ENCODE measurements at regions not wholly inside any gene's neighbourhood (a gene's known extent, or its start where the extent isn't known, plus 50 kb on each side); places are given as distances from the start of the nearest gene placed in this dataset.

GRCh38 chr12:58819345-58819744 is 101.0 kb downstream of the LRIG3 start:
- no peaks in the 10 kb centered on the region for H3K36me3 ChIP-seq (replicated peaks in 1 of 2; ENCODE audit: control insufficient read depth in 1 of 2, insufficient read depth in 2 of 2, low read length in 2 of 2)
- TF ChIP-seq, protein P1, sequence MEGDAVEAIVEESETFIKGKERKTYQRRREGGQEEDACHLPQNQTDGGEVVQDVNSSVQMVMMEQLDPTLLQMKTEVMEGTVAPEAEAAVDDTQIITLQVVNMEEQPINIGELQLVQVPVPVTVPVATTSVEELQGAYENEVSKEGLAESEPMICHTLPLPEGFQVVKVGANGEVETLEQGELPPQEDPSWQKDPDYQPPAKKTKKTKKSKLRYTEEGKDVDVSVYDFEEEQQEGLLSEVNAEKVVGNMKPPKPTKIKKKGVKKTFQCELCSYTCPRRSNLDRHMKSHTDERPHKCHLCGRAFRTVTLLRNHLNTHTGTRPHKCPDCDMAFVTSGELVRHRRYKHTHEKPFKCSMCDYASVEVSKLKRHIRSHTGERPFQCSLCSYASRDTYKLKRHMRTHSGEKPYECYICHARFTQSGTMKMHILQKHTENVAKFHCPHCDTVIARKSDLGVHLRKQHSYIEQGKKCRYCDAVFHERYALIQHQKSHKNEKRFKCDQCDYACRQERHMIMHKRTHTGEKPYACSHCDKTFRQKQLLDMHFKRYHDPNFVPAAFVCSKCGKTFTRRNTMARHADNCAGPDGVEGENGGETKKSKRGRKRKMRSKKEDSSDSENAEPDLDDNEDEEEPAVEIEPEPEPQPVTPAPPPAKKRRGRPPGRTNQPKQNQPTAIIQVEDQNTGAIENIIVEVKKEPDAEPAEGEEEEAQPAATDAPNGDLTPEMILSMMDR (IDR thresholded peaks at IDR 0.05), result no peak
- Mint-ChIP-seq H3K27me3 (ENCODE audit: low read depth in 3 of 3) (no peaks in the 10 kb centered on the region), H3K36me3 (no peaks in the 10 kb centered on the region), H3K4me1 (no peaks in the 10 kb centered on the region), H3K27ac (no peak overlapping the region), H3K4me3 (no peak overlapping the region), H3K9me3 (peaks cover 0 to 10% (median 5%) of the 10 kb centered on the region in 7 donors)
- no peak overlapping the region for H3K4me3 ChIP-seq (replicated peaks in 1 of 3; ENCODE audit: low read depth in 2 of 3, low read length in 3 of 3)
- H2AFZ ChIP-seq (ENCODE audit: insufficient read depth, low read depth, low read length, poor library complexity, severe bottlenecking), result no peak overlapping the region
- no peaks in the 10 kb centered on the region for H3K4me1 ChIP-seq (ENCODE audit: control insufficient read depth in 1 of 2, insufficient read depth in 2 of 2, low read length in 2 of 2)
- H3K27ac ChIP-seq (ENCODE audit: low read depth in 1 of 2, low read length in 2 of 2), result no peak overlapping the region
- 89% methylated on average over 8 of the region's 9 CpGs for WGBS (ENCODE audit: insufficient coverage)
- H3K79me2 ChIP-seq (ENCODE audit: insufficient read depth, low read length), result no peaks in the 10 kb centered on the region
- H3K9ac ChIP-seq (ENCODE audit: insufficient read depth, low read length, poor library complexity, severe bottlenecking), result no peak overlapping the region
- intact Hi-C loops (cut with micrococcal nuclease), result no loop called here
- no peaks in the 10 kb centered on the region for H3K27me3 ChIP-seq (ENCODE audit: control insufficient read depth in 2 of 2, insufficient read depth in 2 of 2, low read length in 2 of 2)
- H3K9me3 ChIP-seq (replicated peaks in 1 of 2; ENCODE audit: control insufficient read depth in 1 of 2, insufficient read depth in 1 of 2, low read length in 2 of 2), result peaks cover 0 to 8% of the 10 kb centered on the region in 2 donors
- H3K4me2 ChIP-seq (replicated peaks; ENCODE audit: extremely low read depth, low read length, poor library complexity, severe bottlenecking), result no peak overlapping the region
- H4K20me1 ChIP-seq (ENCODE audit: insufficient read depth, low read length), result no peaks in the 10 kb centered on the region
- no peak for DNase-seq

- no peak for DNase-seq
- no peak overlapping the region for H3K4me3 Mint-ChIP-seq
- WGBS (ENCODE audit: insufficient coverage), result no CpG with 5 or more reads among the region's 1 CpG
Measured at GRCh38 chr12:58819985-58820384, 100.3 kb downstream of the LRIG3 start.

More at GRCh38 chr12:58819985-58820384, 100.3 kb downstream of the LRIG3 start:
- Mint-ChIP-seq H3K9me3 (peaks cover 0 to 11% (median 5%) of the 10 kb centered on the region in 7 donors), H3K27ac (no peak overlapping the region), H3K27me3 (ENCODE audit: low read depth in 3 of 3) (no peaks in the 10 kb centered on the region), H3K4me1 (no peaks in the 10 kb centered on the region), H3K36me3 (no peaks in the 10 kb centered on the region)
- Histone ChIP-seq H3K79me2 (ENCODE audit: insufficient read depth, low read length) (no peaks in the 10 kb centered on the region), H3K4me3 (replicated peaks in 1 of 3; ENCODE audit: low read depth in 2 of 3, low read length in 3 of 3) (no peak overlapping the region), H3K4me2 (replicated peaks; ENCODE audit: extremely low read depth, low read length, poor library complexity, severe bottlenecking) (no peak overlapping the region), H3K9ac (ENCODE audit: insufficient read depth, low read length, poor library complexity, severe bottlenecking) (no peak overlapping the region), H3K27me3 (ENCODE audit: control insufficient read depth in 2 of 2, insufficient read depth in 2 of 2, low read length in 2 of 2) (no peaks in the 10 kb centered on the region), H4K20me1 (ENCODE audit: insufficient read depth, low read length) (no peaks in the 10 kb centered on the region), H3K27ac (ENCODE audit: low read depth in 1 of 2, low read length in 2 of 2) (no peak overlapping the region), H3K4me1 (ENCODE audit: control insufficient read depth in 1 of 2, insufficient read depth in 2 of 2, low read length in 2 of 2) (no peaks in the 10 kb centered on the region), H3K36me3 (replicated peaks in 1 of 2; ENCODE audit: control insufficient read depth in 1 of 2, insufficient read depth in 2 of 2, low read length in 2 of 2) (no peaks in the 10 kb centered on the region), H2AFZ (ENCODE audit: insufficient read depth, low read depth, low read length, poor library complexity, severe bottlenecking) (no peak overlapping the region), H3K9me3 (replicated peaks in 1 of 2; ENCODE audit: control insufficient read depth in 1 of 2, insufficient read depth in 1 of 2, low read length in 2 of 2) (peaks cover 0 to 8% of the 10 kb centered on the region in 2 donors)
- intact Hi-C loops (cut with micrococcal nuclease), result no loop called here
- TF ChIP-seq, protein P1 (IDR thresholded peaks at IDR 0.05), result no peak

Data from CD14-positive monocyte (primary cell).